ENCODE measurements at regions not wholly inside any gene's neighbourhood (a gene's known extent, or its start where the extent isn't known, plus 50 kb on each side); places are given as distances from the start of the nearest gene placed in this dataset.

GRCh38 chr7:140269004-140269638, 92.3 kb upstream of the KDM7A start:
- ChIA-PET CTCF (no interaction called here), POLR2A (ENCODE audit: unreplicated experiment) (no interaction called here)
- no peak overlapping the region for H3K4me3 ChIP-seq (ENCODE audit: low read length)
- no peaks in the 10 kb centered on the region for H3K36me3 ChIP-seq (ENCODE audit: low read depth, low read length)
- no peaks in the 10 kb centered on the region for H3K9me2 ChIP-seq (replicated peaks; ENCODE audit: low read length)
- TF ChIP-seq EZH2 (IDR thresholded peaks at IDR 0.05; ENCODE audit: low read length, unreplicated experiment) (no peak), EZH2phosphoT487 (IDR thresholded peaks at IDR 0.05; ENCODE audit: borderline replicate concordance, low read length) (no peak)
- TF ChIP-seq, protein P1, sequence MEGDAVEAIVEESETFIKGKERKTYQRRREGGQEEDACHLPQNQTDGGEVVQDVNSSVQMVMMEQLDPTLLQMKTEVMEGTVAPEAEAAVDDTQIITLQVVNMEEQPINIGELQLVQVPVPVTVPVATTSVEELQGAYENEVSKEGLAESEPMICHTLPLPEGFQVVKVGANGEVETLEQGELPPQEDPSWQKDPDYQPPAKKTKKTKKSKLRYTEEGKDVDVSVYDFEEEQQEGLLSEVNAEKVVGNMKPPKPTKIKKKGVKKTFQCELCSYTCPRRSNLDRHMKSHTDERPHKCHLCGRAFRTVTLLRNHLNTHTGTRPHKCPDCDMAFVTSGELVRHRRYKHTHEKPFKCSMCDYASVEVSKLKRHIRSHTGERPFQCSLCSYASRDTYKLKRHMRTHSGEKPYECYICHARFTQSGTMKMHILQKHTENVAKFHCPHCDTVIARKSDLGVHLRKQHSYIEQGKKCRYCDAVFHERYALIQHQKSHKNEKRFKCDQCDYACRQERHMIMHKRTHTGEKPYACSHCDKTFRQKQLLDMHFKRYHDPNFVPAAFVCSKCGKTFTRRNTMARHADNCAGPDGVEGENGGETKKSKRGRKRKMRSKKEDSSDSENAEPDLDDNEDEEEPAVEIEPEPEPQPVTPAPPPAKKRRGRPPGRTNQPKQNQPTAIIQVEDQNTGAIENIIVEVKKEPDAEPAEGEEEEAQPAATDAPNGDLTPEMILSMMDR (conservative IDR thresholded peaks at IDR 0.05; ENCODE audit: low read depth, low read length) = no peak
- no peak overlapping the region for H3K9ac ChIP-seq (ENCODE audit: low read length)
- no peak overlapping the region for H2AFZ ChIP-seq (ENCODE audit: low read length)
- no peak overlapping the region for H3K4me2 ChIP-seq (ENCODE audit: low read length)
- no peak for ATAC-seq
- intact Hi-C loops (cut with micrococcal nuclease) = no loop called here
- no TSS peak for BruUV-seq (replicated peaks)
- H3K27ac ChIP-seq (ENCODE audit: low read length) = no peak overlapping the region
- no peaks in the 10 kb centered on the region for H3F3A ChIP-seq (ENCODE audit: low read length, unreplicated experiment)
- no peaks in the 10 kb centered on the region for H3K79me2 ChIP-seq (ENCODE audit: low read length)
- H3K27me3 ChIP-seq (ENCODE audit: low read length) = no peaks in the 10 kb centered on the region
- H3K4me1 ChIP-seq (ENCODE audit: insufficient read depth, low read length) = no peaks in the 10 kb centered on the region
- no peak for DNase-seq
- H3K9me3 ChIP-seq (ENCODE audit: low read length) = no peaks in the 10 kb centered on the region
- no peaks in the 10 kb centered on the region for H4K20me1 ChIP-seq (ENCODE audit: low read length)

DNA sequence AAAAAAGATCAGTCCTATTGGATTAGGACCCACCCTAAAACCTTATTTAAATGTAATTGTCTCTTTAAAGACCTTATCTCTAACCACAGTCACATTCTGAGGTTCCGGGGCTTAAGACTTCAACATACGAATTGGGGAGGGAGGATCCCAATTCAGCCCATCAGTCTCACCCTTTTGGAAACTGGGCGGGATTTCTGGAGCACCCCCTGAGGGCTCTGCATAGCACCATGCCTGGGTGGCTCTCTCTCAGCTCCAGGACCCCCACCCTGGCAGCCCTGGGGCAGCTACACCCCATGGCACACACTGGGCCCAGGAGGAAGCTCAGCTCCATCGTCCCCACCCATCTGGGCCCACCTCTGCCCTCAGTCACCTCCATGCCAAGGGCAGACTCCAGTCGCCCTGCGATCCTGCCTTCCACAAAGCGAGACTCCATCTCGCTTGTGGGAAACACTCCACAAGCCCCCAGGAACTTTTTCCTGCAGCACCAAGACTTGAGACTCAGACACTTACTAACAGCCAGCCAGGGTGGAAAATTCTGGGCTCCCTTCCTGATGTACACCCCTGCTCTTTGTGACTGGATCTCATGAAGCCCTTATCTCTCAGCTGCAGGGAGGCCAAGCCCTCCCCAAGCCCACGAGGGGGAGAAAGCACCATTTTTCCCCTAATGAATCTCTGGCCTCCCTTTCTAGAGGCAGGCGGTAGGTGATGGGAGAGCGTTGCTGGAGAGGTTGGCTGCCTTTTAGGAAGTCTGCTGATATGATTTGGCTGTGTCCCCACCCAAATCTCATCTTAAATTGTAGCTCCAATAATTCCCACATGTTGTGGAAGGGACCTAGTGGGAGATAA, 90.8 kb upstream of the KDM7A start:
- ATAC-seq (no peak), DNase-seq (no peak)
- no peak overlapping the region for H2AFZ ChIP-seq (ENCODE audit: low read length)
- ChIA-PET CTCF (no interaction called here), POLR2A (ENCODE audit: unreplicated experiment) (no interaction called here)
- H3K9me3 ChIP-seq (ENCODE audit: low read length) = no peaks in the 10 kb centered on the region
- intact Hi-C loops (cut with micrococcal nuclease) = no loop called here
- no peaks in the 10 kb centered on the region for H3K36me3 ChIP-seq (ENCODE audit: low read depth, low read length)
- H3K79me2 ChIP-seq (ENCODE audit: low read length) = no peaks in the 10 kb centered on the region
- no peaks in the 10 kb centered on the region for H3K4me1 ChIP-seq (ENCODE audit: insufficient read depth, low read length)
- H3F3A ChIP-seq (ENCODE audit: low read length, unreplicated experiment) = no peaks in the 10 kb centered on the region
- no peaks in the 10 kb centered on the region for H4K20me1 ChIP-seq (ENCODE audit: low read length)
- no peak overlapping the region for H3K27ac ChIP-seq (ENCODE audit: low read length)
- H3K4me3 ChIP-seq (ENCODE audit: low read length) = no peak overlapping the region
- no peaks in the 10 kb centered on the region for H3K9me2 ChIP-seq (replicated peaks; ENCODE audit: low read length)
- H3K9ac ChIP-seq (ENCODE audit: low read length) = no peak overlapping the region
- BruUV-seq (replicated peaks) = no TSS peak
- no peaks in the 10 kb centered on the region for H3K27me3 ChIP-seq (ENCODE audit: low read length)
- H3K4me2 ChIP-seq (ENCODE audit: low read length) = no peak overlapping the region
- TF ChIP-seq EZH2 (IDR thresholded peaks at IDR 0.05; ENCODE audit: low read length, unreplicated experiment) = no peak
- no peak for TF ChIP-seq EZH2phosphoT487 (IDR thresholded peaks at IDR 0.05; ENCODE audit: borderline replicate concordance, low read length)
- TF ChIP-seq, protein P1 (conservative IDR thresholded peaks at IDR 0.05; ENCODE audit: low read depth, low read length) = no peak

DNA sequence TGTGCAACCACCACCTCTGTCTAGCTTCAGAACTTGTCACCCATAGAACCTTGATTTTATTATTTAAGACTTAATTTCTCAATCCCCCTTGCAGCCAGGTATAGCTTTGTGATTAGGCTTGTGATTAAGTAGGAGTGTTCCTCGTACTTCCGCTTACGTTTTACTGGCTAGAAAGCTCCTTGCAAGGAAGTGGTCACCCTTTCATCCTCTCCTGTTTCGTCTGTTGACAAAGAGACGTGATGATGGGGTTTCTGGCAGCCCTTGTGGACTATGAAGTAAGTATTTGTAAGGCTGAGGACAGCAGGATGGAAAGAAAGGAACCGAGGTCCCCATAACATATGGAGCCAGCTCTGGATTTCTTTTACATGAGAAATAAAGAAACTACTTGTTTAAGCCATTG, 86.5 kb upstream of the KDM7A start:
- ChIA-PET CTCF (no interaction called here), POLR2A (ENCODE audit: unreplicated experiment) (no interaction called here)
- no peak for ATAC-seq

More for the DNA sequence above, 86.5 kb upstream of the KDM7A start:
- Histone ChIP-seq H3K9me3 (ENCODE audit: low read length) (no peaks in the 10 kb centered on the region), H3K27me3 (ENCODE audit: low read length) (0 out of 2 replicates have a peak, but pooled peaks cover 3% of the 10 kb centered on the region), H3F3A (ENCODE audit: low read length, unreplicated experiment) (no peaks in the 10 kb centered on the region), H3K27ac (ENCODE audit: low read length) (no peak overlapping the region), H3K9ac (ENCODE audit: low read length) (no peak overlapping the region), H2AFZ (ENCODE audit: low read length) (no peak overlapping the region), H3K36me3 (ENCODE audit: low read depth, low read length) (no peaks in the 10 kb centered on the region), H4K20me1 (ENCODE audit: low read length) (no peaks in the 10 kb centered on the region), H3K4me2 (ENCODE audit: low read length) (no peak overlapping the region), H3K4me1 (ENCODE audit: insufficient read depth, low read length) (no peaks in the 10 kb centered on the region), H3K9me2 (replicated peaks; ENCODE audit: low read length) (no peaks in the 10 kb centered on the region), H3K4me3 (ENCODE audit: low read length) (no peak overlapping the region), H3K79me2 (ENCODE audit: low read length) (no peaks in the 10 kb centered on the region)
- intact Hi-C loops (cut with micrococcal nuclease) = no loop called here
- no peak for DNase-seq
- TF ChIP-seq EZH2 (IDR thresholded peaks at IDR 0.05; ENCODE audit: low read length, unreplicated experiment) = no peak
- TF ChIP-seq EZH2phosphoT487 (IDR thresholded peaks at IDR 0.05; ENCODE audit: borderline replicate concordance, low read length) = no peak
- BruUV-seq (replicated peaks) = no TSS peak
